T-cell (primary cell): ENCODE measurements at regions not wholly inside any gene's neighbourhood (a gene's known extent, or its start where the extent isn't known, plus 50 kb on each side); places are given as distances from the start of the nearest gene placed in this dataset.

ENCODE experiments used
- ATAC-seq, 4 experiments: fragments of 200-7000 bp in 3 of 4; fragments of 150-1000 bp in 1 of 4; cut with Tn5 transposase; replicated peaks in 1 of 4; 1 replicate in 3 of 4; 2 replicates in 1 of 4; pipeline ENCODE4 v1.10.0; 2021; ENCODE audit warnings: moderate library complexity in 3 of 4, mild to moderate bottlenecking in 2 of 4, moderate number of reproducible peaks in 1 of 4
- CTCF ChIA-PET, 2 donors: fragments of 300-600 bp; sonication (Branson Sonifier 250); formaldehyde crosslinking; loops; one replicate each; lab custom pipeline; 2022; ENCODE audit warnings: antibody characterized with exemption in 2 of 2; lab: Charles Lee
- POLR2A ChIA-PET, 2 donors: fragments of 300-600 bp; sonication (Branson Sonifier 250); formaldehyde crosslinking; loops; one replicate each; lab custom pipeline; 2022; ENCODE audit warnings: antibody characterized with exemption in 2 of 2; lab: Charles Lee
- DNase-seq, 35 experiments: peaks; one replicate each; pipeline versions ENCODE4 v3.0.0 to v3.0.0-alpha.2; 2013 to 2023
- H3K27ac ChIP-seq: one replicate; pipeline ENCODE4 v1.5.1; 2013; ENCODE audit warnings: low read length
- H3K27me3 ChIP-seq, 2 experiments: replicated peaks in 1 of 2; 1 replicate in 1 of 2; 2 replicates in 1 of 2; pipeline versions ENCODE4 v1.6.1 to v1.7.0; 2013; ENCODE audit warnings: low read length in 1 of 2, mixed read lengths in 1 of 2; ENCODE audit not compliant: control insufficient read depth in 2 of 2, insufficient read depth in 2 of 2; ENCODE audit errors: extremely low read depth in 1 of 2
- H3K36me3 ChIP-seq, 2 donors: 1 replicate in 1 of 2; 2 replicates in 1 of 2; pipeline versions ENCODE4 v1.6.1 to v1.7.0; 2013; ENCODE audit warnings: low read length in 1 of 2; ENCODE audit not compliant: control insufficient read depth in 2 of 2, insufficient read depth in 1 of 2; ENCODE audit errors: extremely low read depth in 1 of 2
- H3K4me1 ChIP-seq, 2 experiments: 1 replicate in 1 of 2; 2 replicates in 1 of 2; pipeline versions ENCODE4 v1.6.1 to v1.7.0; 2013; ENCODE audit warnings: low read length in 2 of 2, mixed read lengths in 1 of 2; ENCODE audit not compliant: insufficient read depth in 2 of 2, control insufficient read depth in 1 of 2; ENCODE audit errors: extremely low read depth in 1 of 2
- H3K4me3 ChIP-seq, 2 donors: 1 replicate in 1 of 2; 2 replicates in 1 of 2; pipeline versions ENCODE4 v1.5.1 to v1.7.0; 2013; ENCODE audit warnings: mild to moderate bottlenecking in 2 of 2, low read length in 1 of 2, moderate library complexity in 1 of 2; ENCODE audit not compliant: control insufficient read depth in 1 of 2; ENCODE audit errors: extremely low read depth in 1 of 2
- H3K9me3 ChIP-seq: 2 replicates; pipeline ENCODE4 v1.7.0; 2013
- H3K27ac Mint-ChIP-seq, 2 donors: one replicate each; pipeline ENCODE4 v1.8.0; 2020 to 2021; ENCODE audit warnings: mild to moderate bottlenecking in 2 of 2, mixed read lengths in 2 of 2
- H3K27me3 Mint-ChIP-seq, 2 donors: one replicate each; pipeline ENCODE4 v1.8.0; 2021 to 2022; ENCODE audit warnings: mixed read lengths in 2 of 2
- H3K36me3 Mint-ChIP-seq: one replicate; pipeline ENCODE4 v1.8.0; 2021; ENCODE audit warnings: mixed read lengths
- H3K4me1 Mint-ChIP-seq, 3 donors: one replicate each; pipeline ENCODE4 v1.8.0; 2020 to 2022; ENCODE audit warnings: mixed read lengths in 3 of 3, mild to moderate bottlenecking in 1 of 3
- H3K4me3 Mint-ChIP-seq, 3 donors: one replicate each; pipeline ENCODE4 v1.8.0; 2020 to 2022; ENCODE audit warnings: mild to moderate bottlenecking in 3 of 3, mixed read lengths in 3 of 3, moderate library complexity in 3 of 3
- H3K9me3 Mint-ChIP-seq, 3 donors: one replicate each; pipeline ENCODE4 v1.8.0; 2020 to 2022; ENCODE audit warnings: mixed read lengths in 3 of 3
- WGBS: methylation state at CpG from one replicate; pipeline ENCODE4 v1.1.5; 2013; ENCODE audit warnings: missing lambda C conversion rate; ENCODE audit not compliant: insufficient coverage; 5-methylcytosine and 5-hydroxymethylcytosine counted together

- ATAC-seq (no peak), DNase-seq (no peak)
- Histone ChIP-seq H3K27ac (no peak overlapping the region), H3K4me1 (no peaks in the 10 kb centered on the region), H3K36me3 (no peaks in the 10 kb centered on the region), H3K9me3 (no peaks in the 10 kb centered on the region), H3K27me3 (peaks cover 0 to 27% of the 10 kb centered on the region in 2 experiments), H3K4me3 (no peak overlapping the region)
- no peaks in the 10 kb centered on the region for H3K9me3 Mint-ChIP-seq
- 82% methylated on average over 4 of the region's 8 CpGs for WGBS
- H3K36me3 Mint-ChIP-seq = no peaks in the 10 kb centered on the region
- ChIA-PET POLR2A (no interaction called here), CTCF (no interaction called here)
- no peak overlapping the region for H3K27ac Mint-ChIP-seq
- peaks cover 6 to 21% of the 10 kb centered on the region in 2 donors for H3K27me3 Mint-ChIP-seq
- H3K4me3 Mint-ChIP-seq = no peak overlapping the region
- H3K4me1 Mint-ChIP-seq = no peaks in the 10 kb centered on the region
These were observed 49.7 kb upstream of the SHISAL1 start for GRCh38 chr22:44362249-44363012.
